ENCODE measurements at regions not wholly inside any gene's neighbourhood (a gene's known extent, or its start where the extent isn't known, plus 50 kb on each side); places are given as distances from the start of the nearest gene placed in this dataset.
A peak's percentile ranks its signal among the peaks of the same experiment; 100 is the strongest.

- peak; percentile 76 for ATAC-seq
Observed at GRCh38 chr5:104751969-104752368, 1189.4 kb upstream of the NUDT12 start.

DNA sequence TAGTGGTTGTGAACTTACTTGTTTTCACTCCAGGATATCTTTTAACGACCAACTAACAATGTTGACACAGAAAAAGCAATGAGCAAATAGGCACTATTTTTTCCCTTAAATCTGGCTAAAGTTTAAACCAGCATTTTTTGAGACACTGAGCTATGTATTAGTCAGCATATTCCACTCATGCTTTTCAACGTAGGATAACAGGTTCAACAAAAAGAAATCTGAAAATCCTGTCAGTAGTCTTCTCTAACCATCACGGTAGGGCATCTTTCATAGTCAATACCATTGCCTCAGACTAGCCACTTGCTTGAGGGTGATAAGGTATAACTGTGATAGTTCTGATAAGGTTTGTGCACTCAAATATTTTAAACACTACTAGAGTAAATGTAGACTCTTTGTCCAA is 1177.3 kb upstream of the NUDT12 start:
- no peak for TF ChIP-seq ZFP3 (CRISPR knock-in tag; IDR thresholded peaks at IDR 0.05)
- TF ChIP-seq ZC3H10 (CRISPR knock-in tag; IDR thresholded peaks at IDR 0.05), result no peak
- TF ChIP-seq BACH2 (CRISPR knock-in tag; IDR thresholded peaks at IDR 0.05; ENCODE audit: borderline replicate concordance), result no peak
- TF ChIP-seq RARB (CRISPR knock-in tag; IDR thresholded peaks at IDR 0.05), result no peak
- TF ChIP-seq ARNTL (CRISPR knock-in tag; IDR thresholded peaks at IDR 0.05; ENCODE audit: borderline replicate concordance, low read depth), result no peak
- TF ChIP-seq SNAI2 (CRISPR knock-in tag; IDR thresholded peaks at IDR 0.05), result no peak
- no peak for TF ChIP-seq ESRRG (CRISPR knock-in tag; IDR thresholded peaks at IDR 0.05)
- TF ChIP-seq ZNF565 (CRISPR knock-in tag; conservative IDR thresholded peaks at IDR 0.05; ENCODE audit: low read depth), result no peak
- no peak for TF ChIP-seq CSDC2 (CRISPR knock-in tag; IDR thresholded peaks at IDR 0.05)
- no peak for TF ChIP-seq ISL1 (CRISPR knock-in tag; IDR thresholded peaks at IDR 0.05)
- no peak for TF ChIP-seq PPARA (CRISPR knock-in tag; IDR thresholded peaks at IDR 0.05; ENCODE audit: borderline replicate concordance)
- no peak for TF ChIP-seq TOX (CRISPR knock-in tag; IDR thresholded peaks at IDR 0.05; ENCODE audit: borderline replicate concordance)
- no peak for ATAC-seq

More at GRCh38 chr5:104751969-104752368, 1189.4 kb upstream of the NUDT12 start:
- TF ChIP-seq ZC3H10 (CRISPR knock-in tag; IDR thresholded peaks at IDR 0.05) (no peak), OSR1 (CRISPR knock-in tag; IDR thresholded peaks at IDR 0.05) (no peak), TCF4 (CRISPR knock-in tag; IDR thresholded peaks at IDR 0.05; ENCODE audit: borderline replicate concordance) (no peak), CSRNP3 (CRISPR knock-in tag; IDR thresholded peaks at IDR 0.05) (no peak), ISL1 (CRISPR knock-in tag; IDR thresholded peaks at IDR 0.05) (no peak), RARB (CRISPR knock-in tag; IDR thresholded peaks at IDR 0.05) (no peak), PPARA (CRISPR knock-in tag; IDR thresholded peaks at IDR 0.05; ENCODE audit: borderline replicate concordance) (no peak), ZNF565 (CRISPR knock-in tag; conservative IDR thresholded peaks at IDR 0.05; ENCODE audit: low read depth) (no peak), TSHZ2 (CRISPR knock-in tag; IDR thresholded peaks at IDR 0.05) (no peak), GLIS3 (CRISPR knock-in tag; IDR thresholded peaks at IDR 0.05) (no peak), PATZ1 (CRISPR knock-in tag; IDR thresholded peaks at IDR 0.05; ENCODE audit: borderline replicate concordance) (no peak), ZNF70 (CRISPR knock-in tag; IDR thresholded peaks at IDR 0.05) (no peak), SNAI2 (CRISPR knock-in tag; IDR thresholded peaks at IDR 0.05) (no peak), ZNF8 (CRISPR knock-in tag; IDR thresholded peaks at IDR 0.05) (no peak)
- TF ChIP-seq, protein P1, sequence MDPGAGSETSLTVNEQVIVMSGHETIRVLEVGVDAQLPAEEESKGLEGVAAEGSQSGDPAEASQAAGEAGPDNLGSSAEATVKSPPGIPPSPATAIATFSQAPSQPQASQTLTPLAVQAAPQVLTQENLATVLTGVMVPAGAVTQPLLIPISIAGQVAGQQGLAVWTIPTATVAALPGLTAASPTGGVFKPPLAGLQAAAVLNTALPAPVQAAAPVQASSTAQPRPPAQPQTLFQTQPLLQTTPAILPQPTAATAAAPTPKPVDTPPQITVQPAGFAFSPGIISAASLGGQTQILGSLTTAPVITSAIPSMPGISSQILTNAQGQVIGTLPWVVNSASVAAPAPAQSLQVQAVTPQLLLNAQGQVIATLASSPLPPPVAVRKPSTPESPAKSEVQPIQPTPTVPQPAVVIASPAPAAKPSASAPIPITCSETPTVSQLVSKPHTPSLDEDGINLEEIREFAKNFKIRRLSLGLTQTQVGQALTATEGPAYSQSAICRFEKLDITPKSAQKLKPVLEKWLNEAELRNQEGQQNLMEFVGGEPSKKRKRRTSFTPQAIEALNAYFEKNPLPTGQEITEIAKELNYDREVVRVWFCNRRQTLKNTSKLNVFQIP (CRISPR knock-in tag; IDR thresholded peaks at IDR 0.05; ENCODE audit: borderline replicate concordance, low read depth), result no peak

DNA sequence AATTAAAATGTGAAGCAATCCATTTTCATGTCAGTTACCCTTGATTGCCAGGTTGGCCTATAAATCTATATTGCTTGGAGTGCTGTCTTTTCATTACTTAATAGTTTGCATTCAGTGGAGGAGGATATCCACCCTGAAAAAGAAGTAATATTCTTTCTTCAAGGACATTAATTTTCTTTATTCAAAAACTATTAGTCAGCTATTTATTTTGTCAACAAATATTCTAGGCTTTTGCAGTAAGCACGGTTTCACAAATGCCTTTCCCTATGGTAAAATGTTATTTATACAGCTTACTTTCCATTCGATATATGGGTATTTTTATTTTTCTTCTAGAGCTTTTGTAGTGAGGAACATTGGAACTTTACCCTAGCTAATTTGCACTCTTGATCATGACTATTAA is 1176.9 kb upstream of the NUDT12 start:
- no peak for ATAC-seq
- TF ChIP-seq ESRRG (CRISPR knock-in tag; IDR thresholded peaks at IDR 0.05) (no peak), OSR1 (CRISPR knock-in tag; IDR thresholded peaks at IDR 0.05) (no peak), GLIS3 (CRISPR knock-in tag; IDR thresholded peaks at IDR 0.05) (no peak), TCF4 (CRISPR knock-in tag; IDR thresholded peaks at IDR 0.05; ENCODE audit: borderline replicate concordance) (no peak)

DNA sequence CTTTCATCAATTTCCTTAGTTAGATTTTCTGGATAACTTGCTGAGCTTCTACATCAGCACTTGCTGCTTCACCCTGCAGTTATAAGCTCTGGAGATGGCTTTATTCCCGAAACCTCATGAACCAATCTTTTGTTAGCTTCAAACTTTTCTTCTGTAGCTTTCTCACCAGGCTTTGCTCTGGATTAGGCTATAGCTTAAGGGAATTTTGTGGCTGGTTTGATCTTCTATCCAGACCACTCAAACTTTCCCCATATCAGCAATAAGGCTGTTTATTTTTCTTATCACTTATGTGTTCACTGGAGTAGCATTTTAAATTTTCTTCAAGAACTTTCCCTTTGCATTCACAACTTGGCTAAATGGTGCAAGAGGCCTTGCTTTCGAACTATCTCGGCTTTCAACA is 1173.5 kb upstream of the NUDT12 start:
- no peak for ATAC-seq
- no peak for TF ChIP-seq ARNTL (CRISPR knock-in tag; IDR thresholded peaks at IDR 0.05; ENCODE audit: borderline replicate concordance, low read depth)
- TF ChIP-seq RARB (CRISPR knock-in tag; IDR thresholded peaks at IDR 0.05), result no peak
- no peak for TF ChIP-seq ISL1 (CRISPR knock-in tag; IDR thresholded peaks at IDR 0.05)
- no peak for TF ChIP-seq PATZ1 (CRISPR knock-in tag; IDR thresholded peaks at IDR 0.05; ENCODE audit: borderline replicate concordance)
- no peak for TF ChIP-seq OSR1 (CRISPR knock-in tag; IDR thresholded peaks at IDR 0.05)
- TF ChIP-seq GLIS3 (CRISPR knock-in tag; IDR thresholded peaks at IDR 0.05), result no peak
- TF ChIP-seq TCF4 (CRISPR knock-in tag; IDR thresholded peaks at IDR 0.05; ENCODE audit: borderline replicate concordance), result no peak
- TF ChIP-seq CSDC2 (CRISPR knock-in tag; IDR thresholded peaks at IDR 0.05), result no peak
- no peak for TF ChIP-seq TOX (CRISPR knock-in tag; IDR thresholded peaks at IDR 0.05; ENCODE audit: borderline replicate concordance)
- no peak for TF ChIP-seq ZFP3 (CRISPR knock-in tag; IDR thresholded peaks at IDR 0.05)
- no peak for TF ChIP-seq PPARA (CRISPR knock-in tag; IDR thresholded peaks at IDR 0.05; ENCODE audit: borderline replicate concordance)
